ENCODE measurements at regions not wholly inside any gene's neighbourhood (a gene's known extent, or its start where the extent isn't known, plus 50 kb on each side); places are given as distances from the start of the nearest gene placed in this dataset.

DNA sequence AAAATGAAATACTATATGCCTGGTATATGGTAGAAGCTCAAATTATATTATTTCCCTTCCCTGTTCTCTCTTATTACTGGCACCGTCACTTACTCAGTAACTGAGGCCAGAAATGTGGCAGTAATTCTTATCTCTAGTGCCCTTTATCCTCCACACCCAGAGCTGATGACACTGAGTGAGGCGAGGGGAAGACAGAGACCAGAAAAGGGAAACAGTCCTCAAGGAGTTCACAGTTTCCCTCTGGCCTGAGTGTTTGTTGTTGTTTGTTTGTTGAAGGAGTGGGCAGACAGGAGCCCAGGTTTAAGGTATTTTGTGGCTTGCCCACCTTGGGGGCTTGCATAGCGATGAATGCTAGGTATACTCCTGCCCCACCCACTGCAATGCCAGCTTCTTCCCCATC lies 101.5 kb upstream of the FNDC3A start:
- Histone ChIP-seq H3K4me3 (ENCODE audit: extremely low read depth in 1 of 4, insufficient read depth in 2 of 4, low read depth in 3 of 4, low read length in 4 of 4) (no peak overlapping the region), H3K79me1 (ENCODE audit: low read depth, low read length) (no peaks in the 10 kb centered on the region), H3K79me2 (ENCODE audit: control insufficient read depth in 1 of 2, insufficient read depth in 2 of 2, low read length in 2 of 2) (no peaks in the 10 kb centered on the region), H2AK5ac (ENCODE audit: low read depth, low read length) (no peak overlapping the region), H4K20me1 (replicated peaks in 1 of 2; ENCODE audit: control insufficient read depth in 1 of 2, insufficient read depth in 2 of 2, low read length in 2 of 2) (no peaks in the 10 kb centered on the region), H3K18ac (ENCODE audit: extremely low read depth, low read length) (no peak overlapping the region), H4K91ac (replicated peaks; ENCODE audit: insufficient read length, low read length) (no peak overlapping the region), H3K4ac (replicated peaks; ENCODE audit: insufficient read length, low read depth, low read length) (no peak overlapping the region), H2BK15ac (ENCODE audit: low read length) (no peak overlapping the region), H3K36me3 (ENCODE audit: control insufficient read depth in 2 of 4, insufficient read depth in 4 of 4, low read length in 3 of 4) (no peaks in the 10 kb centered on the region), H2AFZ (ENCODE audit: low read length) (no peak overlapping the region), H2BK20ac (ENCODE audit: low read length) (no peak overlapping the region), H3K23me2 (ENCODE audit: low read depth, low read length) (no peaks in the 10 kb centered on the region), H3K27me3 (replicated peaks in 1 of 4; ENCODE audit: control insufficient read depth in 3 of 4, extremely low read depth in 1 of 4, insufficient read depth in 3 of 4, low read length in 3 of 4) (peaks cover 4 to 26% (median 21%) of the 10 kb centered on the region in 4 experiments), H4K8ac (ENCODE audit: extremely low read depth, insufficient read depth, low read length) (no peak overlapping the region), H2BK12ac (ENCODE audit: low read depth, low read length) (peak overlapping the region; percentile 80; the same call in 1 of the 2 replicates), H3K56ac (replicated peaks; ENCODE audit: insufficient read length, low read depth, low read length) (no peak overlapping the region), H4K5ac (ENCODE audit: insufficient read length, low read depth, low read length) (no peak overlapping the region), H3K14ac (ENCODE audit: insufficient read length) (no peak overlapping the region), H3K4me2 (ENCODE audit: insufficient read depth in 1 of 2, low read depth in 2 of 2, low read length in 2 of 2) (peak overlapping the region in 1 of 2 experiments; percentile 67; a peak in 1 of 4 replicates), H3K23ac (ENCODE audit: insufficient read length) (no peak overlapping the region), H3K9ac (replicated peaks in 1 of 4; ENCODE audit: extremely low read depth in 1 of 4, low read depth in 3 of 4, low read length in 3 of 4) (no peak overlapping the region), H3K9me3 (ENCODE audit: insufficient read depth in 2 of 2, low read depth in 1 of 2, low read length in 1 of 2) (no peaks in the 10 kb centered on the region; a peak in 1 of 4 replicates), H3K4me1 (replicated peaks in 1 of 4; ENCODE audit: control insufficient read depth in 3 of 4, insufficient read depth in 4 of 4, low read length in 3 of 4) (peaks cover 16 to 26% (median 21%) of the 10 kb centered on the region in 4 experiments), H2BK5ac (ENCODE audit: low read depth, low read length) (peak overlapping the region; percentile 49; the same call in 1 of the 2 replicates), H2BK120ac (replicated peaks; ENCODE audit: low read depth, low read length) (no peak overlapping the region), H3K27ac (ENCODE audit: low read depth, low read length) (no peak overlapping the region)
- 59% methylated on average over 3 of the region's 3 CpGs; no CpG with 5 or more reads in 1 of the 2 experiments for WGBS, 2 experiments (ENCODE audit: extremely low coverage in 1 of 2, insufficient coverage in 1 of 2, insufficient read length in 1 of 2, insufficient replicate concordance in 2 of 2, low coverage in 1 of 2, low lambda C conversion rate in 2 of 2, missing lambda C conversion rate in 1 of 2)
- ChIA-PET POLR2A (ENCODE audit: partially characterized antibody) (no interaction called here), CTCF (ENCODE audit: partially characterized antibody) (interaction anchor here (1.2 to 1.7 kb wide), 5 partner anchors 9 to 407 kb away, joined by 3 to 5 read pairs (median 4); no protein-coding TSS in a partner anchor)
- DNase-seq (ENCODE audit: low read depth in 1 of 2, low spot score in 2 of 2) (no peak), FAIRE-seq (no peak)
- TF ChIP-seq, protein P1, sequence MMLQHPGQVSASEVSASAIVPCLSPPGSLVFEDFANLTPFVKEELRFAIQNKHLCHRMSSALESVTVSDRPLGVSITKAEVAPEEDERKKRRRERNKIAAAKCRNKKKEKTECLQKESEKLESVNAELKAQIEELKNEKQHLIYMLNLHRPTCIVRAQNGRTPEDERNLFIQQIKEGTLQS (IDR thresholded peaks at IDR 0.05; ENCODE audit: insufficient read depth, low read depth, low read length) = no peak
- no peak for TF ChIP-seq JUND (IDR thresholded peaks at IDR 0.05; ENCODE audit: low read length)
- no peak for TF ChIP-seq TAF7 (optimal IDR thresholded peaks at IDR 0.05; ENCODE audit: borderline replicate concordance, low read depth, low read length)
- TF ChIP-seq SP2 (IDR thresholded peaks at IDR 0.05; ENCODE audit: low read length) = no peak
- TF ChIP-seq, protein P2, sequence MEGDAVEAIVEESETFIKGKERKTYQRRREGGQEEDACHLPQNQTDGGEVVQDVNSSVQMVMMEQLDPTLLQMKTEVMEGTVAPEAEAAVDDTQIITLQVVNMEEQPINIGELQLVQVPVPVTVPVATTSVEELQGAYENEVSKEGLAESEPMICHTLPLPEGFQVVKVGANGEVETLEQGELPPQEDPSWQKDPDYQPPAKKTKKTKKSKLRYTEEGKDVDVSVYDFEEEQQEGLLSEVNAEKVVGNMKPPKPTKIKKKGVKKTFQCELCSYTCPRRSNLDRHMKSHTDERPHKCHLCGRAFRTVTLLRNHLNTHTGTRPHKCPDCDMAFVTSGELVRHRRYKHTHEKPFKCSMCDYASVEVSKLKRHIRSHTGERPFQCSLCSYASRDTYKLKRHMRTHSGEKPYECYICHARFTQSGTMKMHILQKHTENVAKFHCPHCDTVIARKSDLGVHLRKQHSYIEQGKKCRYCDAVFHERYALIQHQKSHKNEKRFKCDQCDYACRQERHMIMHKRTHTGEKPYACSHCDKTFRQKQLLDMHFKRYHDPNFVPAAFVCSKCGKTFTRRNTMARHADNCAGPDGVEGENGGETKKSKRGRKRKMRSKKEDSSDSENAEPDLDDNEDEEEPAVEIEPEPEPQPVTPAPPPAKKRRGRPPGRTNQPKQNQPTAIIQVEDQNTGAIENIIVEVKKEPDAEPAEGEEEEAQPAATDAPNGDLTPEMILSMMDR (IDR thresholded peaks at IDR 0.05; ENCODE audit: control extremely low read depth in 1 of 3, insufficient read depth in 1 of 3, low read depth in 1 of 3, low read length in 3 of 3) = no peak
- no peak for TF ChIP-seq CHD2 (IDR thresholded peaks at IDR 0.05; ENCODE audit: low read length)
- TF ChIP-seq BCL11A (IDR thresholded peaks at IDR 0.05; ENCODE audit: low read depth in 2 of 2, low read length in 2 of 2) = no peak
- TF ChIP-seq, protein P3, sequence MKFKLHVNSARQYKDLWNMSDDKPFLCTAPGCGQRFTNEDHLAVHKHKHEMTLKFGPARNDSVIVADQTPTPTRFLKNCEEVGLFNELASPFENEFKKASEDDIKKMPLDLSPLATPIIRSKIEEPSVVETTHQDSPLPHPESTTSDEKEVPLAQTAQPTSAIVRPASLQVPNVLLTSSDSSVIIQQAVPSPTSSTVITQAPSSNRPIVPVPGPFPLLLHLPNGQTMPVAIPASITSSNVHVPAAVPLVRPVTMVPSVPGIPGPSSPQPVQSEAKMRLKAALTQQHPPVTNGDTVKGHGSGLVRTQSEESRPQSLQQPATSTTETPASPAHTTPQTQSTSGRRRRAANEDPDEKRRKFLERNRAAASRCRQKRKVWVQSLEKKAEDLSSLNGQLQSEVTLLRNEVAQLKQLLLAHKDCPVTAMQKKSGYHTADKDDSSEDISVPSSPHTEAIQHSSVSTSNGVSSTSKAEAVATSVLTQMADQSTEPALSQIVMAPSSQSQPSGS (IDR thresholded peaks at IDR 0.05; ENCODE audit: low read length) = no peak
- no peak for TF ChIP-seq POU5F1 (IDR thresholded peaks at IDR 0.05; ENCODE audit: low read depth, low read length)
- TF ChIP-seq SP4 (IDR thresholded peaks at IDR 0.05; ENCODE audit: low read length) = no peak
